Kidney (tissue), 13 donors: ENCODE measurements at regions not wholly inside any gene's neighbourhood (a gene's known extent, or its start where the extent isn't known, plus 50 kb on each side); places are given as distances from the start of the nearest gene placed in this dataset.

ENCODE experiments used
- DNase-seq, 5 donors: peaks; one replicate each; pipeline ENCODE4 v3.0.0-alpha.2; 2013 to 2020
- FAIRE-seq: peaks from 2 replicates; lab custom pipeline; 2012; peaks lifted over from hg19 to GRCh38; lab: Jason Lieb, UNC
- H3K27ac ChIP-seq, 2 donors: one replicate each; pipeline ENCODE4 v1.7.0; 2013; ENCODE audit warnings: low read depth in 2 of 2, low read length in 2 of 2, inconsistent platforms in 1 of 2
- H3K27me3 ChIP-seq: one replicate; pipeline ENCODE4 v1.7.1; 2013; ENCODE audit warnings: low read length, inconsistent platforms; ENCODE audit not compliant: control insufficient read depth, insufficient read depth
- H3K36me3 ChIP-seq, 3 donors: one replicate each; pipeline versions ENCODE4 v1.7.0 to v1.7.1; 2013; ENCODE audit warnings: low read length in 3 of 3, control low read depth in 1 of 3, inconsistent platforms in 1 of 3; ENCODE audit not compliant: insufficient read depth in 3 of 3, control insufficient read depth in 2 of 3
- H3K4me1 ChIP-seq, 3 donors: one replicate each; pipeline versions ENCODE4 v1.7.0 to v1.7.1; 2013; ENCODE audit warnings: low read length in 3 of 3, inconsistent platforms in 1 of 3, low read depth in 1 of 3; ENCODE audit not compliant: control insufficient read depth in 2 of 3, insufficient read depth in 2 of 3
- H3K4me3 ChIP-seq, 3 donors: one replicate each; pipeline versions ENCODE4 v1.7.0 to v1.8.1; 2013; ENCODE audit warnings: low read length in 3 of 3, control low read depth in 1 of 3, inconsistent platforms in 1 of 3
- H3K9ac ChIP-seq, 3 donors: one replicate each; pipeline versions ENCODE4 v1.7.0 to v1.7.1; 2013; ENCODE audit warnings: low read length in 3 of 3, control low read depth in 1 of 3, inconsistent platforms in 1 of 3
- H3K9me3 ChIP-seq, 3 donors: one replicate each; pipeline versions ENCODE4 v1.7.0 to v1.7.1; 2013; ENCODE audit warnings: low read length in 3 of 3, control low read depth in 1 of 3, inconsistent platforms in 1 of 3; ENCODE audit not compliant: control insufficient read depth in 2 of 3, insufficient read depth in 1 of 3
- intact Hi-C: fragments of 100-400 bp; cut with DNase I; formaldehyde crosslinking; loops from one replicate; pipeline ENCODE4 v1.11.1; 2022
- TF ChIP-seq, protein P1 (sequence below): IDR thresholded peaks from 3 replicates; pipeline ENCODE4 v1.5.1; 2012; ENCODE audit warnings: mild to moderate bottlenecking, moderate library complexity, borderline replicate concordance; ENCODE audit not compliant: insufficient read depth; ENCODE audit errors: extremely low read depth
- donor health status: control.
- donor health status: control.
- donor health status: control.
- donor health status: control.
- donor health status: control.
- donor health status: DM: yes; HTN: yes; CAD: no.
- donor health status: Normal renal cell carcinoma (clear cell type).

DNA sequence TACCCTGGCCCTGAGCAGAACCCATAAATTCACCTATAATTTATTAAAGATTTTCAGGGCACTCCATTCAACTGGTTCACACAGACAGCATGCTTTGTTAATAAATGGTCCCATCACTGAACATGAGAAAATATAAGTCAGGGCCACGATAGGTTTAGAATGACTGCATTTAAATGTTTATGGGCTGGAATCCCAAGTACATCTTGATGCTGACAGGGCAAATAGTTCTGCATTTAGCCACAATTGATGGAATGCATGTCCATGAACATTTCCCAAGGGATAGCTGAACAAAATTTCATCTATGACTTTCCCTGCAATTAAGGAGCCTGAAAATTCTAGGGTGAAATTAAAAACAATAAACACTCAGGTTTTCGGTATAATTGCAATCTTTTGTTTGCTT is 124.5 kb downstream of the CAAP1 start:
- no peak overlapping the region for H3K4me3 ChIP-seq
- H3K27ac ChIP-seq: no peak overlapping the region
- DNase-seq (no peak), FAIRE-seq (no peak)
- no peaks in the 10 kb centered on the region for H3K27me3 ChIP-seq
- TF ChIP-seq, protein P1, sequence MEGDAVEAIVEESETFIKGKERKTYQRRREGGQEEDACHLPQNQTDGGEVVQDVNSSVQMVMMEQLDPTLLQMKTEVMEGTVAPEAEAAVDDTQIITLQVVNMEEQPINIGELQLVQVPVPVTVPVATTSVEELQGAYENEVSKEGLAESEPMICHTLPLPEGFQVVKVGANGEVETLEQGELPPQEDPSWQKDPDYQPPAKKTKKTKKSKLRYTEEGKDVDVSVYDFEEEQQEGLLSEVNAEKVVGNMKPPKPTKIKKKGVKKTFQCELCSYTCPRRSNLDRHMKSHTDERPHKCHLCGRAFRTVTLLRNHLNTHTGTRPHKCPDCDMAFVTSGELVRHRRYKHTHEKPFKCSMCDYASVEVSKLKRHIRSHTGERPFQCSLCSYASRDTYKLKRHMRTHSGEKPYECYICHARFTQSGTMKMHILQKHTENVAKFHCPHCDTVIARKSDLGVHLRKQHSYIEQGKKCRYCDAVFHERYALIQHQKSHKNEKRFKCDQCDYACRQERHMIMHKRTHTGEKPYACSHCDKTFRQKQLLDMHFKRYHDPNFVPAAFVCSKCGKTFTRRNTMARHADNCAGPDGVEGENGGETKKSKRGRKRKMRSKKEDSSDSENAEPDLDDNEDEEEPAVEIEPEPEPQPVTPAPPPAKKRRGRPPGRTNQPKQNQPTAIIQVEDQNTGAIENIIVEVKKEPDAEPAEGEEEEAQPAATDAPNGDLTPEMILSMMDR: no peak
- no peaks in the 10 kb centered on the region for H3K9me3 ChIP-seq
- no peaks in the 10 kb centered on the region for H3K36me3 ChIP-seq
- no peak overlapping the region for H3K9ac ChIP-seq
- no peaks in the 10 kb centered on the region for H3K4me1 ChIP-seq
- intact Hi-C loops: no loop called here

DNA sequence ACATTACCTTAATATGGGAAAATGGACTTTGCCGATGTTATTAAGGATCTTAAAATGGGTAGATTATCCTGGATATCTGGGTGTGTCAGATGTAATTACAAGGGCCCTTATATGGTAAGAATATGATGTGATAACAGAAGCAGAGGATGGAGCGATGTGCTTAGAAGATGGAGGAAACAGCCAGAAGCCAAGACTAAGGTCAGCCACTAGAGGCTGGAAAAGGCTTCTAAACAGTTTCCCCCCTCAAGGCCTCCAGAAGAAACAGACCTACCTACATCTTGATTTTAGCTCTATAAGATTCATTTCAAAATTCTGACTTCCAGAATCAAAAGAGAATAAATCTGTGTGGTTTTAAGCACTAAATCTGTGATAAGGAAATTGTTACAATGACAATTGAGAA is 131.9 kb downstream of the CAAP1 start:
- Histone ChIP-seq H3K9ac (no peak overlapping the region), H3K4me3 (no peak overlapping the region), H3K27ac (no peak overlapping the region), H3K4me1 (no peaks in the 10 kb centered on the region), H3K27me3 (no peaks in the 10 kb centered on the region), H3K36me3 (no peaks in the 10 kb centered on the region), H3K9me3 (no peaks in the 10 kb centered on the region)
- TF ChIP-seq, protein P1: no peak
- no peak for FAIRE-seq
- intact Hi-C loops: no loop called here
- no peak for DNase-seq

DNA sequence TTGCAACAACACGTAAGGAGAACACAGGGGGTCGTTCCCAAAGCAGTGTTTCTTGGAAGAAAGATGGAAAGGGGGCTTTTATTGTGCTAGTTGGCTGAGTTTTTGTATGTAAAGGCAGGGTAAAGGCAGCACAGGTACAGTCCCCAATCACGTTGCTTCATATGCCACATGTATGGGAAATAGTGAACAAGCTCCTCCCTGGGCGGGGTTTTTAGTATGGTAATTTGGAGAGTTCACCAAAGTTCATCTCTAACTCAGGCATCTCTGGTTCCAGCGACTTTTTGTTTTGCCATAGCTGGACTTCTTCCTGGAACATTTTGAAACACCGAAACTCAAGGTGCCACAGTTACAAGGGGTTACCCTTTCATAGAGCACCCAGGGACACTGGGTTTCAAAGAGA is 133.9 kb downstream of the CAAP1 start:
- Histone ChIP-seq H3K27me3 (no peaks in the 10 kb centered on the region), H3K9me3 (no peaks in the 10 kb centered on the region), H3K36me3 (no peaks in the 10 kb centered on the region), H3K9ac (no peak overlapping the region), H3K4me1 (peaks cover 0 to 5% (median 0%) of the 10 kb centered on the region in 3 donors), H3K27ac (no peak overlapping the region), H3K4me3 (no peak overlapping the region)
- intact Hi-C loops: no loop called here
- TF ChIP-seq, protein P1: no peak
- DNase-seq (no peak), FAIRE-seq (no peak)

DNA sequence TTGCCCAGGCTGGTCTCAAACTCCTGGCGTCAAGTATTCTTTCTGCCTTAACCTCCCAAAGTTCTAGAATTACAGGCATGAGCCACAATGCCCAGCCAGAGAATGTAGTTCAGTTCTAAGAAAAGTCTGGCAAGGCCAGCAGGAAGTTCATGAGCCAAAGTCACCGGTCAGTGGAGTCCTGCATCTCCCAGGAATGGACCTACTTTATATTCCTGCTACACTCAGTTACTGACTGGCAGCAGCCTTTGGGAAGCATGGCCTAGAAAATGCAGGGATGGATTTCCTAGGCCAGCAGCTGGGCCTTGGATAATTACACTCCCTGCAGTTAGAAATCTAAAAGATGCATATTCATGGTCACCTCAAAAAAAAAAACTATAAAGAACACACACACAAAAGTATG is 135.7 kb downstream of the CAAP1 start:
- no peaks in the 10 kb centered on the region for H3K27me3 ChIP-seq
- DNase-seq: no peak
- no peaks in the 10 kb centered on the region for H3K36me3 ChIP-seq
- H3K4me3 ChIP-seq: no peak overlapping the region
- peaks cover 0 to 5% (median 0%) of the 10 kb centered on the region in 3 donors for H3K4me1 ChIP-seq
- H3K27ac ChIP-seq: no peak overlapping the region
- H3K9me3 ChIP-seq: no peaks in the 10 kb centered on the region
- FAIRE-seq: no peak
- intact Hi-C loops: no loop called here
- TF ChIP-seq, protein P1: no peak
- H3K9ac ChIP-seq: no peak overlapping the region
